Activated B cell treated with CpG ODN at 0.5 μM for 24 hours (primary cell): ENCODE measurements at regions not wholly inside any gene's neighbourhood (a gene's known extent, or its start where the extent isn't known, plus 50 kb on each side); places are given as distances from the start of the nearest gene placed in this dataset.

Experiments
- ATAC-seq: fragments of 200-7000 bp; cut with Tn5 transposase; one replicate; pipeline ENCODE4 v1.10.0; 2021; ENCODE audit warnings: low read depth, mild to moderate bottlenecking, moderate library complexity
- CTCF ChIA-PET: fragments of 350-600 bp; sonication (Branson Sonifier 250); formaldehyde crosslinking; loops from one replicate; lab custom pipeline; 2021; ENCODE audit warnings: antibody characterized with exemption; lab: Charles Lee
- POLR2A ChIA-PET: fragments of 350-600 bp; sonication (Branson Sonifier 250); formaldehyde crosslinking; loops from one replicate; lab custom pipeline; 2021; ENCODE audit warnings: antibody characterized with exemption; lab: Charles Lee
- DNase-seq: peaks from one replicate; pipeline ENCODE4 v3.0.0; 2022
- H3K27ac Mint-ChIP-seq: one replicate; pipeline ENCODE4 v1.8.0; 2020; ENCODE audit warnings: mixed read lengths
- H3K27me3 Mint-ChIP-seq: one replicate; pipeline ENCODE4 v1.8.0; 2021; ENCODE audit warnings: mixed read lengths
- H3K36me3 Mint-ChIP-seq: one replicate; pipeline ENCODE4 v1.8.0; 2021; ENCODE audit warnings: low read depth, mixed read lengths
- H3K4me1 Mint-ChIP-seq: one replicate; pipeline ENCODE4 v1.8.0; 2021; ENCODE audit warnings: mixed read lengths
- H3K4me3 Mint-ChIP-seq: one replicate; pipeline ENCODE4 v1.8.0; 2020; ENCODE audit warnings: mild to moderate bottlenecking, mixed read lengths
- H3K9me3 Mint-ChIP-seq: one replicate; pipeline ENCODE4 v1.8.0; 2020; ENCODE audit warnings: mixed read lengths
- CTCF ChIP-seq: fragments of 200-600 bp; IDR thresholded peaks from one replicate; pipeline ENCODE4 v1.8.0; 2022; ENCODE audit warnings: antibody characterized with exemption, mild to moderate bottlenecking
- intact Hi-C: fragments of 100-400 bp; cut with micrococcal nuclease; formaldehyde crosslinking; loops from one replicate; pipeline ENCODE4 v1.15.1; 2024

- Mint-ChIP-seq H3K27me3 (peaks cover 10% of the 10 kb centered on the region), H3K27ac (no peak overlapping the region), H3K4me1 (no peaks in the 10 kb centered on the region), H3K4me3 (no peak overlapping the region), H3K36me3 (no peaks in the 10 kb centered on the region), H3K9me3 (no peaks in the 10 kb centered on the region)
- intact Hi-C loops = no loop called here
- no peak for DNase-seq
- ATAC-seq = no peak
- ChIA-PET POLR2A (no interaction called here), CTCF (no interaction called here)
- no peak for TF ChIP-seq CTCF
These were observed 167.4 kb upstream of the OBI1 start for GRCh38 chr13:78826312-78826711.

- CTCF ChIA-PET = interaction anchor here (0.5 kb wide), 1 partner anchor 690 kb away, joined by 3 read pairs; no protein-coding TSS in a partner anchor
- TF ChIP-seq CTCF = no peak
- no peaks in the 10 kb centered on the region for H3K4me1 Mint-ChIP-seq
These were observed 161.6 kb upstream of the OBI1 start for GRCh38 chr13:78820541-78820940.

GRCh38 chr13:78816592-78816991 lies 157.6 kb upstream of the OBI1 start:
- no peak for ATAC-seq
- ChIA-PET CTCF (no interaction called here), POLR2A (no interaction called here)
- no peaks in the 10 kb centered on the region for H3K9me3 Mint-ChIP-seq
- H3K4me1 Mint-ChIP-seq = no peaks in the 10 kb centered on the region
- H3K4me3 Mint-ChIP-seq = no peak overlapping the region
- H3K27ac Mint-ChIP-seq = no peak overlapping the region
- no peak for DNase-seq
- peaks cover 2% of the 10 kb centered on the region for H3K27me3 Mint-ChIP-seq
- no peaks in the 10 kb centered on the region for H3K36me3 Mint-ChIP-seq
- intact Hi-C loops = no loop called here
- TF ChIP-seq CTCF = no peak

More at GRCh38 chr13:78820541-78820940, 161.6 kb upstream of the OBI1 start:
- Mint-ChIP-seq H3K27me3 (no peaks in the 10 kb centered on the region), H3K4me3 (no peak overlapping the region), H3K9me3 (no peaks in the 10 kb centered on the region), H3K36me3 (no peaks in the 10 kb centered on the region), H3K27ac (no peak overlapping the region)
- DNase-seq = no peak
- no peak for ATAC-seq
- POLR2A ChIA-PET = no interaction called here
- intact Hi-C loops = no loop called here

- Mint-ChIP-seq H3K27me3 (peaks cover 2% of the 10 kb centered on the region), H3K4me3 (no peak overlapping the region), H3K27ac (no peak overlapping the region), H3K4me1 (no peaks in the 10 kb centered on the region), H3K9me3 (no peaks in the 10 kb centered on the region), H3K36me3 (no peaks in the 10 kb centered on the region)
- no peak for TF ChIP-seq CTCF
- ChIA-PET CTCF (no interaction called here), POLR2A (no interaction called here)
- DNase-seq = no peak
- intact Hi-C loops = no loop called here
- ATAC-seq = no peak
These were observed 157.2 kb upstream of the OBI1 start for GRCh38 chr13:78816154-78816553.

- ChIA-PET POLR2A (no interaction called here), CTCF (no interaction called here)
- no peak for DNase-seq
These were observed 147.5 kb upstream of the OBI1 start for GRCh38 chr13:78806457-78806856.

More at GRCh38 chr13:78806457-78806856, 147.5 kb upstream of the OBI1 start:
- H3K4me3 Mint-ChIP-seq = no peak overlapping the region
- H3K4me1 Mint-ChIP-seq = no peaks in the 10 kb centered on the region
- no peaks in the 10 kb centered on the region for H3K36me3 Mint-ChIP-seq
- intact Hi-C loops = no loop called here
- ATAC-seq = no peak
- H3K27ac Mint-ChIP-seq = no peak overlapping the region
- no peaks in the 10 kb centered on the region for H3K9me3 Mint-ChIP-seq
- peaks cover 3% of the 10 kb centered on the region for H3K27me3 Mint-ChIP-seq
- TF ChIP-seq CTCF = no peak
